HCT116 (cell line): ENCODE measurements at regions not wholly inside any gene's neighbourhood (a gene's known extent, or its start where the extent isn't known, plus 50 kb on each side); places are given as distances from the start of the nearest gene placed in this dataset.

Experiments
- ATF3 ChIP-seq: IDR thresholded peaks from 2 replicates; pipeline ENCODE4 v1.6.1; 2012
- EZH2phosphoT487 ChIP-seq: fragments of 200-600 bp; IDR thresholded peaks from 2 replicates; pipeline ENCODE4 v1.6.1; 2018; ENCODE audit warnings: antibody characterized with exemption, borderline replicate concordance
- FOSL1 ChIP-seq: IDR thresholded peaks from 2 replicates; pipeline ENCODE4 v1.6.1; 2012; ENCODE audit warnings: low read depth
- POLR2A ChIP-seq: IDR thresholded peaks from 2 replicates; pipeline ENCODE4 v1.7.0; 2011; ENCODE audit warnings: borderline replicate concordance; ENCODE audit not compliant: insufficient read depth, insufficient read length; ENCODE audit errors: extremely low read depth
- RAD21 ChIP-seq: IDR thresholded peaks from 2 replicates; pipeline ENCODE4 v1.6.1; 2012; ENCODE audit warnings: low read depth, mild to moderate bottlenecking
- SP1 ChIP-seq: IDR thresholded peaks from 2 replicates; pipeline ENCODE4 v1.6.1; 2012; ENCODE audit warnings: low read depth
- TF ChIP-seq, protein P1 (sequence below), 3 experiments: fragments of 200-600 bp in 1 of 3; sonication (generic) in 1 of 3; IDR thresholded peaks in 2 of 3; conservative IDR thresholded peaks in 1 of 3; 2 replicates each; pipeline ENCODE4 v1.5.1; 2012 to 2017; ENCODE audit warnings: low read depth in 2 of 3, low read length in 2 of 3, antibody characterized with exemption in 1 of 3, borderline replicate concordance in 1 of 3, control low read depth in 1 of 3, mild to moderate bottlenecking in 1 of 3, mixed read lengths in 1 of 3, mixed run types in 1 of 3, moderate library complexity in 1 of 3; ENCODE audit not compliant: insufficient read depth in 1 of 3
- TF ChIP-seq, protein P2 (sequence below): IDR thresholded peaks from 2 replicates; pipeline ENCODE4 v1.6.1; 2012; ENCODE audit warnings: low read depth

DNA sequence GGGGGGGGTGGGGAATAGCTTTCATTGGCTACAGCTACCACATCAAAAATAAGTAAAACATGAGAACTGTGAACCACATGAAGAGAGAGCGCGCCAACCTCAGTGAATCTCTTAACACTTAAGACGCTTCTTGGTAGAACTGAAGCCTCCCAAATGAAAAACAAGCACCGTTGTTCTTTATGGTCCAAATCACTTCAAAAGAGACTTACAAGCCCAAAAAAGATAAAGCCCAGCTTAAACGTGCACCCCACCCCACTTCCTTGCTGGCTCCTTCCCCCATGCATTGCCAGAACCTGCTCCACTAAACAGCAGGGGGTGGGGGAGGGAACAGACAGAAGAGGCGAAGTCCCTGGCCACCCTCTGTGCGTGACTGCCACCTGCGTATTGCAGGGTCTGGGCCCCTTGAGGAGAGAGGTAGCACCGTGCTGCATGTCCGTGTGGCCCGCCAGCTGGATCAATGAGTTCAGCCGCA, 479.1 kb downstream of the FOXO1 start:
- TF ChIP-seq POLR2A (no peak), EZH2phosphoT487 (no peak), ATF3 (no peak), FOSL1 (no peak), SP1 (no peak), RAD21 (no peak)
- TF ChIP-seq, protein P1, sequence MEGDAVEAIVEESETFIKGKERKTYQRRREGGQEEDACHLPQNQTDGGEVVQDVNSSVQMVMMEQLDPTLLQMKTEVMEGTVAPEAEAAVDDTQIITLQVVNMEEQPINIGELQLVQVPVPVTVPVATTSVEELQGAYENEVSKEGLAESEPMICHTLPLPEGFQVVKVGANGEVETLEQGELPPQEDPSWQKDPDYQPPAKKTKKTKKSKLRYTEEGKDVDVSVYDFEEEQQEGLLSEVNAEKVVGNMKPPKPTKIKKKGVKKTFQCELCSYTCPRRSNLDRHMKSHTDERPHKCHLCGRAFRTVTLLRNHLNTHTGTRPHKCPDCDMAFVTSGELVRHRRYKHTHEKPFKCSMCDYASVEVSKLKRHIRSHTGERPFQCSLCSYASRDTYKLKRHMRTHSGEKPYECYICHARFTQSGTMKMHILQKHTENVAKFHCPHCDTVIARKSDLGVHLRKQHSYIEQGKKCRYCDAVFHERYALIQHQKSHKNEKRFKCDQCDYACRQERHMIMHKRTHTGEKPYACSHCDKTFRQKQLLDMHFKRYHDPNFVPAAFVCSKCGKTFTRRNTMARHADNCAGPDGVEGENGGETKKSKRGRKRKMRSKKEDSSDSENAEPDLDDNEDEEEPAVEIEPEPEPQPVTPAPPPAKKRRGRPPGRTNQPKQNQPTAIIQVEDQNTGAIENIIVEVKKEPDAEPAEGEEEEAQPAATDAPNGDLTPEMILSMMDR (IDR thresholded peaks at IDR 0.05 in 2 of 3, conservative IDR thresholded peaks at IDR 0.05 in 1 of 3; ENCODE audit: borderline replicate concordance in 1 of 3, insufficient read depth in 1 of 3, low read depth in 2 of 3, low read length in 2 of 3): no peak
- TF ChIP-seq, protein P2, sequence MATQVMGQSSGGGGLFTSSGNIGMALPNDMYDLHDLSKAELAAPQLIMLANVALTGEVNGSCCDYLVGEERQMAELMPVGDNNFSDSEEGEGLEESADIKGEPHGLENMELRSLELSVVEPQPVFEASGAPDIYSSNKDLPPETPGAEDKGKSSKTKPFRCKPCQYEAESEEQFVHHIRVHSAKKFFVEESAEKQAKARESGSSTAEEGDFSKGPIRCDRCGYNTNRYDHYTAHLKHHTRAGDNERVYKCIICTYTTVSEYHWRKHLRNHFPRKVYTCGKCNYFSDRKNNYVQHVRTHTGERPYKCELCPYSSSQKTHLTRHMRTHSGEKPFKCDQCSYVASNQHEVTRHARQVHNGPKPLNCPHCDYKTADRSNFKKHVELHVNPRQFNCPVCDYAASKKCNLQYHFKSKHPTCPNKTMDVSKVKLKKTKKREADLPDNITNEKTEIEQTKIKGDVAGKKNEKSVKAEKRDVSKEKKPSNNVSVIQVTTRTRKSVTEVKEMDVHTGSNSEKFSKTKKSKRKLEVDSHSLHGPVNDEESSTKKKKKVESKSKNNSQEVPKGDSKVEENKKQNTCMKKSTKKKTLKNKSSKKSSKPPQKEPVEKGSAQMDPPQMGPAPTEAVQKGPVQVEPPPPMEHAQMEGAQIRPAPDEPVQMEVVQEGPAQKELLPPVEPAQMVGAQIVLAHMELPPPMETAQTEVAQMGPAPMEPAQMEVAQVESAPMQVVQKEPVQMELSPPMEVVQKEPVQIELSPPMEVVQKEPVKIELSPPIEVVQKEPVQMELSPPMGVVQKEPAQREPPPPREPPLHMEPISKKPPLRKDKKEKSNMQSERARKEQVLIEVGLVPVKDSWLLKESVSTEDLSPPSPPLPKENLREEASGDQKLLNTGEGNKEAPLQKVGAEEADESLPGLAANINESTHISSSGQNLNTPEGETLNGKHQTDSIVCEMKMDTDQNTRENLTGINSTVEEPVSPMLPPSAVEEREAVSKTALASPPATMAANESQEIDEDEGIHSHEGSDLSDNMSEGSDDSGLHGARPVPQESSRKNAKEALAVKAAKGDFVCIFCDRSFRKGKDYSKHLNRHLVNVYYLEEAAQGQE: no peak
